Chondrocyte (in vitro differentiated cells): ENCODE measurements at regions not wholly inside any gene's neighbourhood (a gene's known extent, or its start where the extent isn't known, plus 50 kb on each side); places are given as distances from the start of the nearest gene placed in this dataset.
"Not testable (repeated sequence)": the region's sequence is repeated elsewhere in the genome, so short reads cannot be mapped to it uniquely, and the experiment has no call there.

ENCODE experiments used
- DNase-seq: peaks from one replicate; pipeline ENCODE4 v3.0.0; 2021; ENCODE audit warnings: mixed read lengths, low spot score
- H3K27ac Mint-ChIP-seq: one replicate; pipeline ENCODE4 v1.8.0; 2021; ENCODE audit warnings: mild to moderate bottlenecking, moderate library complexity, mixed read lengths; ENCODE audit not compliant: unreplicated experiment
- H3K27me3 Mint-ChIP-seq: 2 replicates; pipeline ENCODE4 v1.8.0; 2021; ENCODE audit warnings: low read depth, mixed read lengths
- H3K36me3 Mint-ChIP-seq: 2 replicates; pipeline ENCODE4 v1.8.0; 2021; ENCODE audit warnings: low read depth, mixed read lengths
- H3K4me1 Mint-ChIP-seq: 2 replicates; pipeline ENCODE4 v1.8.0; 2021; ENCODE audit warnings: low read depth, mild to moderate bottlenecking, mixed read lengths
- H3K4me3 Mint-ChIP-seq: one replicate; pipeline ENCODE4 v1.8.0; 2021; ENCODE audit warnings: mild to moderate bottlenecking, moderate library complexity, mixed read lengths; ENCODE audit not compliant: unreplicated experiment
- H3K9me3 Mint-ChIP-seq: 2 replicates; pipeline ENCODE4 v1.8.0; 2021; ENCODE audit warnings: low read depth, mixed read lengths
- TF ChIP-seq, protein P1 (sequence below): fragments of 200-600 bp; sonication (generic); IDR thresholded peaks from 2 replicates; pipeline ENCODE4 v1.5.0; 2021; ENCODE audit warnings: antibody characterized with exemption, mild to moderate bottlenecking, moderate library complexity

DNA sequence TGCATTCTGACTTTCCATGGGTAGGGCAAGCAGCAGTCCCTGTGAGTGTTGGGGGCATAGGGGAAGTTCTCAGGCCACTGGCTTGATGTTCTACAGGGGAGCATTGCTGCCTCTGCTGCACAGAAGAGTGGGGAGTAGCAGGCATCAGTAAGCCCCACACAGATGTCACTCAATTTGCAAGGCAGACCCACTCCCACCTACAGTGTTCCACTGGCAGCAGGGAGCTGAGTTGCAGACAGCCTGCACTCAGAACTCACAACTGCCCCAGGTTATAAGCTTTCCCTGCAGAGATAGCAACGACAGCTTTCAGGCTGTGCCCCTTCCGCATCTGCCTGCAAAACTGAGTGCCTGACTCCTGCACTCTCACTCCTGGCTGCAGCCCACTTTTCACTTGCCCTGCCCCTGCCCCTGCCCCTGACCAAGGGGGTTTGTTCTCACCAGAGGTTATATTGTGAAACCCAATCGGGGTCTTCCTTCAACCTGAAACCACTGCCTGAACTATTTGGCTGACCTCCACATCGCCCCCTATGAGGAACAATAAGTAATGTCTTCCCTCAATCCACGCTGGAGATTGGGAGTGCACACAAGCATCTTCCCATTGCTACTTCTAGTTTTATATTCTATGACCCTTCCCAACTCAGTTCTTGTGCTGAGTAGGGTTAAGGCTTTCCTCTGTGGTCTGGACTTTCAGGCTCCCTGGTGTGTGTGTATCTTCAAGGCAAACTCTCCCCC is 227.4 kb upstream of the CXorf51B start:
- no peaks in the 10 kb centered on the region for H3K4me1 Mint-ChIP-seq
- no peak overlapping the region for H3K27ac Mint-ChIP-seq
- H3K36me3 Mint-ChIP-seq = no peaks in the 10 kb centered on the region
- no peak for DNase-seq
- TF ChIP-seq, protein P1, sequence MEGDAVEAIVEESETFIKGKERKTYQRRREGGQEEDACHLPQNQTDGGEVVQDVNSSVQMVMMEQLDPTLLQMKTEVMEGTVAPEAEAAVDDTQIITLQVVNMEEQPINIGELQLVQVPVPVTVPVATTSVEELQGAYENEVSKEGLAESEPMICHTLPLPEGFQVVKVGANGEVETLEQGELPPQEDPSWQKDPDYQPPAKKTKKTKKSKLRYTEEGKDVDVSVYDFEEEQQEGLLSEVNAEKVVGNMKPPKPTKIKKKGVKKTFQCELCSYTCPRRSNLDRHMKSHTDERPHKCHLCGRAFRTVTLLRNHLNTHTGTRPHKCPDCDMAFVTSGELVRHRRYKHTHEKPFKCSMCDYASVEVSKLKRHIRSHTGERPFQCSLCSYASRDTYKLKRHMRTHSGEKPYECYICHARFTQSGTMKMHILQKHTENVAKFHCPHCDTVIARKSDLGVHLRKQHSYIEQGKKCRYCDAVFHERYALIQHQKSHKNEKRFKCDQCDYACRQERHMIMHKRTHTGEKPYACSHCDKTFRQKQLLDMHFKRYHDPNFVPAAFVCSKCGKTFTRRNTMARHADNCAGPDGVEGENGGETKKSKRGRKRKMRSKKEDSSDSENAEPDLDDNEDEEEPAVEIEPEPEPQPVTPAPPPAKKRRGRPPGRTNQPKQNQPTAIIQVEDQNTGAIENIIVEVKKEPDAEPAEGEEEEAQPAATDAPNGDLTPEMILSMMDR = no peak
- H3K4me3 Mint-ChIP-seq = no peak overlapping the region
- peaks cover 43% of the 10 kb centered on the region for H3K9me3 Mint-ChIP-seq
- no peaks in the 10 kb centered on the region for H3K27me3 Mint-ChIP-seq

DNA sequence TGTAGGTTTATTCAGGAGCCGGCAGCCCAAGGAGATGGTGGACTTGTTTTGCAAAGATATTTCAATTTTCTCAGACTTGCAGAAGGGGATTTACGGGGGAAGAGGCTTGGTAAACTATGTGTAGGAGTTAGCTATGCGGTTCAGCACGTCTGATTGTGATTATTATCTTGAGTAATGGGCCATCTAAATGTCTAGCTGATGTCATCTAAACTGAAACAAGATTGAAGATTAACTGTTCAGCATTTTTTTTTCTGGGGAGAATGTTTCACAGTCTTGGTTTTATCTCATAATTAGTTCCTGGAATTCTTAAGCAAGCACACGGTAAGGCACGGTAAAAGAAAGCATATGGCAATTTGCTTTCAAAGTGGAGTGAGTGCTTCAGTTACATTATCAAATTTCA is 207.3 kb upstream of the CXorf51B start:
- Mint-ChIP-seq H3K4me3 (no peak overlapping the region), H3K4me1 (no peaks in the 10 kb centered on the region), H3K36me3 (no peaks in the 10 kb centered on the region), H3K9me3 (peaks cover 56% of the 10 kb centered on the region), H3K27me3 (no peaks in the 10 kb centered on the region), H3K27ac (no peak overlapping the region)
- TF ChIP-seq, protein P1 = no peak
- no peak for DNase-seq

DNA sequence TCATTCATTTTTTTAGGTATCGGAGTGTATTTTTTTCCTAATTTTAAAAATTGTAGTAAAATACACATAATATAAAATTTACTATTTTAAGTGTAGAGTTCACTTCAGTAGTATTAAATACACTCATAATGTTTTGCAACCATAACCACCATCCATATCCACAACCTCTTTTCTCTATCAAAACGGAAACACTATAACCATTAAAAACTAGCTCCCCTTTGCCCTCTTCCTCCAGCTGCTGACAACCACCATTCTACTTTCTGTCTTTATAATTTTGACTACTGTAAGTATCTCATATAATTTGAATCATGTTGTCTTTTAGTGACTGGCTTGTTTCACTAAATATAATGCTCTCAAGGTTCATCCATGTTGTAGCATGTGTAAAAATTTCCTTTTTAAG is 205.4 kb upstream of the CXorf51B start:
- no peaks in the 10 kb centered on the region for H3K36me3 Mint-ChIP-seq

DNA sequence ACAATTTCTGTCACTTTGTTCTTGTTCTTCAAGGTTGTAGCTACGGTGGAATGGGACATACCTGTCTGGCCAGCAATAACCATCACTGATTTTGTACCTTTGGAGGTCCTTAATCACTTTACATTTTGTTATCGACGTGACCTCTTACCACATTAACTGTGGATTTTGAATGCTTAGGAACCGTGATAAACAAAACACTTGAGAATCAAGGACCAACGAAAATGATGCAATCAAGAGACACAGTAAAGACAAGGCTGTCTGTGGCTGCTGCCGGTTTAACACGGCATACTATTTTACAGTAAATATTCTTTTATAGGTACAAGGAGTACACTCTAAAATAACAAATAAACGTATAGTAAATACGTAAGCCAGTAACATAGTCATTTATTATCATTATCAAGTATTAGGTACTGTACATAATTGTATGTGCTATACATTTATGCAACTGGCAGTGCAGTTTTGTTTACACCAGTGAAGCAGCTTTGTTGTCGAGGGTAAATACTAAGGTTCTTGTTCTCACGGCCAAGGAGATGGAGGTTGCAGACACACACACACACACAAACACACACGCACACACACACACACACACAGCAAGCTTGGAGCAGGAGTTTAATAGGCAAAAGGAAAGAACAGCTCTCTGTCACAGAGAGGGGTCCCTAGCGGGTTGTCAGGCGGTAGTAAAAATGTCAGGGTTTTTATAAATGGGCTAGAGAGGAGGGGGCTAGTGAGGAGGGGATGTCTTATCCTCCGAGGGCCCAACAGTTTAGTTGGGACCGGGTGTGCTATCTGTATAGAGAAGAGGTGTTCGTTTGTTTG is 194.7 kb upstream of the CXorf51B start:
- no peaks in the 10 kb centered on the region for H3K27me3 Mint-ChIP-seq
- H3K36me3 Mint-ChIP-seq = no peaks in the 10 kb centered on the region
- no peaks in the 10 kb centered on the region for H3K4me1 Mint-ChIP-seq
- peaks cover 41% of the 10 kb centered on the region for H3K9me3 Mint-ChIP-seq
- no peak overlapping the region for H3K4me3 Mint-ChIP-seq
- TF ChIP-seq, protein P1 = no peak
- H3K27ac Mint-ChIP-seq = no peak overlapping the region
- DNase-seq = no peak

More for the DNA sequence above, 205.4 kb upstream of the CXorf51B start:
- H3K9me3 Mint-ChIP-seq = peaks cover 45% of the 10 kb centered on the region
- TF ChIP-seq, protein P1 = no peak
- no peak overlapping the region for H3K27ac Mint-ChIP-seq
- no peak for DNase-seq
- no peaks in the 10 kb centered on the region for H3K27me3 Mint-ChIP-seq
- H3K4me1 Mint-ChIP-seq = no peaks in the 10 kb centered on the region
- H3K4me3 Mint-ChIP-seq = no peak overlapping the region

DNA sequence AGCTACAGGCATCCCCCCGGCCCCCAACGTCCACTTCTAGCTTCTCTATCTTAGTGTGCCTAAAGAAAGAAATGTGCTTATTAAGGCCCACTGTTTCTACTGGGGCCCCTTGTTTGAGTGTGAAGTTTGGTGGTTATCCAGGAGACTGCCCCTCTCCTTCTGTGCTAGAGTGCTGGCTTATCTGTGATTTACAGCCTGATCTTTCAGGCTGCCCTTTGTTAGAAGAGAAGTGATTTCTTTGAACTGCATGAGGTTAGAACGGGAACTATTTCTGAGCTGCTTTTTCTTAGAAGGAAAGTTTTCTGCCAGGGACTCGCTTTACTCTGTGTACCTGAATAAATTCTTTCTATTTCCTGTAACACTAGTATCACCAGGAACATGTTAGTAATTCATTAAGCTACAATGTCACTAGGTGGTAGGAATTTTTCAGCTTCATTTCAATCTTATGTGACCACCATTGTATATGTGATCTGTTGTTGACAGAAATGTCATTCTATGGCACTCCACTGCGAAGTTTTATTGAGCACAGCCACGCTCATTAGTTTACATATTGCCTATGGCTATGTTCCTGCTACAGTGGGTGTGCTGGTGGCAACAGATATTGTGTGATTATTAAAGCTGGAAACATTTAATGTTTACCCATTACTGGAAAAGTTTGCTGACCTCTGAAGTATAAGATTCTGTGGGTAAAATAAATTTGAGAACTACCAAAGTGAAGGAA is 193.8 kb upstream of the CXorf51B start:
- H3K36me3 Mint-ChIP-seq = no peaks in the 10 kb centered on the region
- H3K4me3 Mint-ChIP-seq = no peak overlapping the region
- no peaks in the 10 kb centered on the region for H3K27me3 Mint-ChIP-seq
- no peaks in the 10 kb centered on the region for H3K4me1 Mint-ChIP-seq
- TF ChIP-seq, protein P1 = no peak
- no peak overlapping the region for H3K27ac Mint-ChIP-seq
- H3K9me3 Mint-ChIP-seq = peaks cover 33% of the 10 kb centered on the region
- no peak for DNase-seq

DNA sequence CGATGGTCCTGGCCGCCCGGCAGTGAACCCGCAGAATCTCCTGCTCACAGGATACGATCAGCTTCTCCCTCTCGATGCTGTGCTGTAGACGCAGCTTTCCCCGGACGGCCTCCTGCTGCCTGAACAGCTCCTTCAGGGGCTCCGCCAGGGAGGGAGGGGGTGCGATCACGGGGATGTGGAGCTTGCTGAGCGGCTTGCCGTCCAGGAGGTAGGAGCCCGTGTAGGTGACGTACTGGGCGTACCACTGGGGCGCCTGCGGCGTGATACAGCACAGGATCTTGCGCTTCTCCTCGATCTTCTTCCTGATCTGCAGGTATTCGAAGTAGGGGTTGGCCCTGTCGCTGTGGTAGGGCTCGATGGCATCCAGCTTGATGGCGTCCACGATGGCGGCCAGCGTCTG is 189.6 kb upstream of the CXorf51B start:
- DNase-seq, H3K4me1 Mint-ChIP-seq, H3K27ac Mint-ChIP-seq, H3K4me3 Mint-ChIP-seq, H3K36me3 Mint-ChIP-seq, H3K27me3 Mint-ChIP-seq: not testable (repeated sequence)
- peaks cover 23% of the 10 kb centered on the region for H3K9me3 Mint-ChIP-seq
